Effector memory CD8-positive, alpha-beta T cell (primary cell): ENCODE measurements at regions not wholly inside any gene's neighbourhood (a gene's known extent, or its start where the extent isn't known, plus 50 kb on each side); places are given as distances from the start of the nearest gene placed in this dataset.

Source experiments
- ATAC-seq: fragments of 150-1000 bp; cut with Tn5 transposase; replicated peaks from 2 replicates; pipeline ENCODE4 v1.10.0; 2021; ENCODE audit warnings: mild to moderate bottlenecking, moderate library complexity
- DNase-seq, 3 experiments: peaks; one replicate each; pipeline ENCODE4 v3.0.0; 2021
- H3K27ac Mint-ChIP-seq, 2 donors: one replicate each; pipeline ENCODE4 v1.8.0; 2022; ENCODE audit warnings: mild to moderate bottlenecking in 2 of 2, mixed read lengths in 2 of 2, moderate library complexity in 2 of 2
- H3K27me3 Mint-ChIP-seq, 2 donors: one replicate each; pipeline ENCODE4 v1.8.0; 2022; ENCODE audit warnings: mixed read lengths in 2 of 2
- H3K36me3 Mint-ChIP-seq: one replicate; pipeline ENCODE4 v1.8.0; 2022; ENCODE audit warnings: mild to moderate bottlenecking, moderate library complexity, mixed read lengths; ENCODE audit not compliant: insufficient read depth
- H3K4me1 Mint-ChIP-seq, 2 donors: one replicate each; pipeline ENCODE4 v1.8.0; 2022; ENCODE audit warnings: low read depth in 2 of 2, mixed read lengths in 2 of 2
- H3K4me3 Mint-ChIP-seq, 2 donors: one replicate each; pipeline ENCODE4 v1.8.0; 2022; ENCODE audit warnings: mild to moderate bottlenecking in 2 of 2, mixed read lengths in 2 of 2, moderate library complexity in 2 of 2
- H3K9me3 Mint-ChIP-seq, 2 donors: one replicate each; pipeline ENCODE4 v1.8.0; 2022; ENCODE audit warnings: mixed read lengths in 2 of 2

- ATAC-seq = no peak
These were observed 104.5 kb downstream of the ACAA2 start for GRCh38 chr18:49708662-49709346.

GRCh38 chr18:49707599-49707998 is 105.7 kb downstream of the ACAA2 start:
- DNase-seq (no peak), ATAC-seq (no peak)
- Mint-ChIP-seq H3K4me3 (no peak overlapping the region), H3K27me3 (peaks cover 0 to 17% of the 10 kb centered on the region in 2 donors), H3K36me3 (no peaks in the 10 kb centered on the region), H3K27ac (no peak overlapping the region), H3K4me1 (peaks cover 0 to 3% of the 10 kb centered on the region in 2 donors), H3K9me3 (no peaks in the 10 kb centered on the region)

More at GRCh38 chr18:49708662-49709346, 104.5 kb downstream of the ACAA2 start:
- no peak overlapping the region for H3K4me3 Mint-ChIP-seq
- H3K36me3 Mint-ChIP-seq = no peaks in the 10 kb centered on the region
- no peaks in the 10 kb centered on the region for H3K9me3 Mint-ChIP-seq
- H3K27me3 Mint-ChIP-seq = peaks cover 7 to 17% of the 10 kb centered on the region in 2 donors
- peaks cover 0 to 3% of the 10 kb centered on the region in 2 donors for H3K4me1 Mint-ChIP-seq
- DNase-seq = no peak
- H3K27ac Mint-ChIP-seq = no peak overlapping the region

- no peak overlapping the region for H3K27ac Mint-ChIP-seq
- no peaks in the 10 kb centered on the region for H3K9me3 Mint-ChIP-seq
- ATAC-seq (no peak), DNase-seq (no peak)
- H3K27me3 Mint-ChIP-seq = peaks cover 0 to 17% of the 10 kb centered on the region in 2 donors
- peaks cover 0 to 3% of the 10 kb centered on the region in 2 donors for H3K4me1 Mint-ChIP-seq
- no peak overlapping the region for H3K4me3 Mint-ChIP-seq
- no peaks in the 10 kb centered on the region for H3K36me3 Mint-ChIP-seq
These were observed 109.0 kb downstream of the ACAA2 start for GRCh38 chr18:49704334-49704733.

- ATAC-seq (no peak), DNase-seq (no peak)
- H3K4me1 Mint-ChIP-seq = peaks cover 0 to 2% of the 10 kb centered on the region in 2 donors
- no peaks in the 10 kb centered on the region for H3K9me3 Mint-ChIP-seq
- H3K4me3 Mint-ChIP-seq = no peak overlapping the region
- no peak overlapping the region for H3K27ac Mint-ChIP-seq
- H3K36me3 Mint-ChIP-seq = no peaks in the 10 kb centered on the region
- H3K27me3 Mint-ChIP-seq = peaks cover 5 to 17% of the 10 kb centered on the region in 2 donors
These were observed 112.1 kb downstream of the ACAA2 start for GRCh38 chr18:49701190-49701589.

- Mint-ChIP-seq H3K9me3 (no peaks in the 10 kb centered on the region), H3K36me3 (no peaks in the 10 kb centered on the region), H3K27me3 (peaks cover 5% of the 10 kb centered on the region in 2 donors), H3K4me1 (peaks cover 0 to 2% of the 10 kb centered on the region in 2 donors), H3K4me3 (no peak overlapping the region), H3K27ac (no peak overlapping the region)
- DNase-seq (no peak), ATAC-seq (no peak)
These were observed 114.0 kb downstream of the ACAA2 start for GRCh38 chr18:49699303-49699702.

GRCh38 chr18:49698525-49699025 is 114.8 kb downstream of the ACAA2 start:
- Mint-ChIP-seq H3K27me3 (peaks cover 0 to 5% of the 10 kb centered on the region in 2 donors), H3K36me3 (no peaks in the 10 kb centered on the region), H3K4me1 (peaks cover 0 to 2% of the 10 kb centered on the region in 2 donors), H3K9me3 (no peaks in the 10 kb centered on the region), H3K27ac (peak overlapping the region in 1 of 2 donors; percentile 17), H3K4me3 (no peak overlapping the region)
- ATAC-seq = no peak
- DNase-seq = no peak

- ATAC-seq (no peak), DNase-seq (no peak)
- H3K27ac Mint-ChIP-seq = peak overlapping the region; percentile 17 to 18
- no peaks in the 10 kb centered on the region for H3K9me3 Mint-ChIP-seq
- no peak overlapping the region for H3K4me3 Mint-ChIP-seq
- peaks cover 0 to 2% of the 10 kb centered on the region in 2 donors for H3K4me1 Mint-ChIP-seq
- no peaks in the 10 kb centered on the region for H3K36me3 Mint-ChIP-seq
- H3K27me3 Mint-ChIP-seq = peaks cover 0 to 5% of the 10 kb centered on the region in 2 donors
These were observed 115.4 kb downstream of the ACAA2 start for GRCh38 chr18:49697757-49698524.

GRCh38 chr18:49697049-49697448 is 116.3 kb downstream of the ACAA2 start:
- ATAC-seq (no peak), DNase-seq (no peak)
- Mint-ChIP-seq H3K27me3 (peaks cover 0 to 5% of the 10 kb centered on the region in 2 donors), H3K4me1 (peaks cover 0 to 2% of the 10 kb centered on the region in 2 donors), H3K4me3 (no peak overlapping the region), H3K36me3 (no peaks in the 10 kb centered on the region), H3K27ac (no peak overlapping the region), H3K9me3 (no peaks in the 10 kb centered on the region)

- DNase-seq (no peak), ATAC-seq (no peak)
- H3K27me3 Mint-ChIP-seq = peaks cover 0 to 5% of the 10 kb centered on the region in 2 donors
- no peak overlapping the region for H3K4me3 Mint-ChIP-seq
- peaks cover 0 to 2% of the 10 kb centered on the region in 2 donors for H3K9me3 Mint-ChIP-seq
- no peaks in the 10 kb centered on the region for H3K36me3 Mint-ChIP-seq
- peaks cover 7 to 13% of the 10 kb centered on the region in 2 donors for H3K4me1 Mint-ChIP-seq
- no peak overlapping the region for H3K27ac Mint-ChIP-seq
These were observed 118.9 kb downstream of the ACAA2 start for GRCh38 chr18:49694402-49694801.

GRCh38 chr18:49693717-49694005 is 119.7 kb downstream of the ACAA2 start:
- H3K4me3 Mint-ChIP-seq = no peak overlapping the region
- peaks cover 7 to 13% of the 10 kb centered on the region in 2 donors for H3K4me1 Mint-ChIP-seq
- ATAC-seq = no peak
- no peak for DNase-seq
- H3K36me3 Mint-ChIP-seq = no peaks in the 10 kb centered on the region
- peaks cover 0 to 5% of the 10 kb centered on the region in 2 donors for H3K27me3 Mint-ChIP-seq
- H3K27ac Mint-ChIP-seq = no peak overlapping the region
- peaks cover 0 to 2% of the 10 kb centered on the region in 2 donors for H3K9me3 Mint-ChIP-seq

- no peak overlapping the region for H3K4me3 Mint-ChIP-seq
- no peak for ATAC-seq
- H3K27ac Mint-ChIP-seq = no peak overlapping the region
- peaks cover 0 to 5% of the 10 kb centered on the region in 2 donors for H3K27me3 Mint-ChIP-seq
- H3K36me3 Mint-ChIP-seq = no peaks in the 10 kb centered on the region
- DNase-seq = no peak
- peaks cover 0 to 2% of the 10 kb centered on the region in 2 donors for H3K9me3 Mint-ChIP-seq
- peaks cover 7 to 13% of the 10 kb centered on the region in 2 donors for H3K4me1 Mint-ChIP-seq
These were observed 120.2 kb downstream of the ACAA2 start for GRCh38 chr18:49692906-49693716.

GRCh38 chr18:49691177-49691608 is 122.1 kb downstream of the ACAA2 start:
- no peak for ATAC-seq
- H3K36me3 Mint-ChIP-seq = no peaks in the 10 kb centered on the region
- H3K4me1 Mint-ChIP-seq = peaks cover 6 to 13% of the 10 kb centered on the region in 2 donors
- H3K4me3 Mint-ChIP-seq = peak overlapping the region; percentile 56 to 60
- no peaks in the 10 kb centered on the region for H3K27me3 Mint-ChIP-seq
- no peak for DNase-seq
- peak overlapping the region; percentile 42 to 89 for H3K27ac Mint-ChIP-seq
- H3K9me3 Mint-ChIP-seq = peaks cover 0 to 2% of the 10 kb centered on the region in 2 donors

GRCh38 chr18:49690312-49690711 is 123.0 kb downstream of the ACAA2 start:
- H3K9me3 Mint-ChIP-seq = peaks cover 0 to 2% of the 10 kb centered on the region in 2 donors
- H3K27me3 Mint-ChIP-seq = peaks cover 0 to 2% of the 10 kb centered on the region in 2 donors
- H3K36me3 Mint-ChIP-seq = no peaks in the 10 kb centered on the region
- H3K4me1 Mint-ChIP-seq = peaks cover 6 to 13% of the 10 kb centered on the region in 2 donors
- peak; percentile 81 for ATAC-seq
- H3K4me3 Mint-ChIP-seq = peak overlapping the region; percentile 56 to 60
- peak overlapping the region in 1 of 2 donors; percentile 42 for H3K27ac Mint-ChIP-seq
- DNase-seq = no peak
